CD4-positive, alpha-beta T cell treated with Interleukin-2 at 100 ng/mL for 4 hours (primary cell): ENCODE measurements at regions not wholly inside any gene's neighbourhood (a gene's known extent, or its start where the extent isn't known, plus 50 kb on each side); places are given as distances from the start of the nearest gene placed in this dataset.
"Not testable (repeated sequence)": the region's sequence is repeated elsewhere in the genome, so short reads cannot be mapped to it uniquely, and the experiment has no call there.

Experiments used
- DNase-seq: peaks from one replicate; pipeline ENCODE4 v3.0.0-alpha.2; 2020; ENCODE audit warnings: low spot score

GRCh38 chr2:144650907-144651306 lies 131.0 kb upstream of the ZEB2 start:
- no peak for DNase-seq

GRCh38 chr2:144648837-144649465 lies 129.0 kb upstream of the ZEB2 start:
- DNase-seq: no peak

- DNase-seq: no peak
Observed at GRCh38 chr2:144645083-144645778, 125.3 kb upstream of the ZEB2 start.

- no peak for DNase-seq
Observed at GRCh38 chr2:144644549-144644948, 124.6 kb upstream of the ZEB2 start.

GRCh38 chr2:144643537-144644336 lies 123.8 kb upstream of the ZEB2 start:
- no peak for DNase-seq

- no peak for DNase-seq
Observed at GRCh38 chr2:144642856-144643255, 122.9 kb upstream of the ZEB2 start.

GRCh38 chr2:144642131-144642530 lies 122.2 kb upstream of the ZEB2 start:
- no peak for DNase-seq

- not testable (repeated sequence) for DNase-seq
Observed at GRCh38 chr2:144638250-144638649, 118.3 kb upstream of the ZEB2 start.

- peak; percentile 5 for DNase-seq
Observed at GRCh38 chr2:144636860-144637259, 116.9 kb upstream of the ZEB2 start.

- no peak for DNase-seq
Observed at GRCh38 chr2:144632809-144633208, 112.9 kb upstream of the ZEB2 start.

GRCh38 chr2:144631636-144632035 lies 111.7 kb upstream of the ZEB2 start:
- DNase-seq: no peak

- no peak for DNase-seq
Observed at GRCh38 chr2:144630459-144631215, 110.7 kb upstream of the ZEB2 start.

GRCh38 chr2:144629935-144630334 lies 110.0 kb upstream of the ZEB2 start:
- DNase-seq: no peak

GRCh38 chr2:144628566-144628965 lies 108.6 kb upstream of the ZEB2 start:
- no peak for DNase-seq

- DNase-seq: no peak
Observed at GRCh38 chr2:144625626-144626025, 105.7 kb upstream of the ZEB2 start.

GRCh38 chr2:144625226-144625625 lies 105.3 kb upstream of the ZEB2 start:
- no peak for DNase-seq

- no peak for DNase-seq
Observed at GRCh38 chr2:144624451-144624850, 104.5 kb upstream of the ZEB2 start.

- DNase-seq: not testable (repeated sequence)
Observed at GRCh38 chr2:144622373-144622772, 102.5 kb upstream of the ZEB2 start.

GRCh38 chr2:144621266-144621665 lies 101.3 kb upstream of the ZEB2 start:
- no peak for DNase-seq

- no peak for DNase-seq
Observed at GRCh38 chr2:144619760-144620159, 99.8 kb upstream of the ZEB2 start.

GRCh38 chr2:144617171-144617570 lies 97.3 kb upstream of the ZEB2 start:
- not testable (repeated sequence) for DNase-seq

GRCh38 chr2:144615866-144616565 lies 96.1 kb upstream of the ZEB2 start:
- no peak for DNase-seq
